WTC11 (cell line): ENCODE measurements at regions not wholly inside any gene's neighbourhood (a gene's known extent, or its start where the extent isn't known, plus 50 kb on each side); places are given as distances from the start of the nearest gene placed in this dataset.

Experiments
- ATAC-seq: fragments of 200-7000 bp; cut with Tn5 transposase; 2 replicates; pipeline ENCODE4 v1.10.0; 2021; ENCODE audit warnings: mild to moderate bottlenecking, moderate library complexity
- CTCF ChIA-PET: fragments of 300-600 bp; sonication (Branson Sonifier 250); formaldehyde crosslinking; loops from one replicate; lab custom pipeline; 2021; ENCODE audit warnings: antibody characterized with exemption; lab: Charles Lee
- POLR2A ChIA-PET: fragments of 350-600 bp; sonication (Branson Sonifier 250); formaldehyde crosslinking; loops from one replicate; lab custom pipeline; 2021; ENCODE audit warnings: antibody characterized with exemption; lab: Charles Lee
- DNase-seq: peaks from one replicate; pipeline ENCODE4 v3.0.0; 2021; ENCODE audit warnings: low spot score
- H3K27ac Mint-ChIP-seq: 2 replicates; pipeline ENCODE4 v1.8.0; 2021; ENCODE audit warnings: mixed read lengths
- H3K27me3 Mint-ChIP-seq: 2 replicates; pipeline ENCODE4 v1.8.0; 2021; ENCODE audit warnings: low read depth, mild to moderate bottlenecking, moderate library complexity, mixed read lengths
- H3K36me3 Mint-ChIP-seq: 2 replicates; pipeline ENCODE4 v1.8.0; 2021; ENCODE audit warnings: mixed read lengths
- H3K4me1 Mint-ChIP-seq: 2 replicates; pipeline ENCODE4 v1.8.0; 2022; ENCODE audit warnings: mixed read lengths
- H3K4me3 Mint-ChIP-seq: 2 replicates; pipeline ENCODE4 v1.8.0; 2021; ENCODE audit warnings: mild to moderate bottlenecking, moderate library complexity, mixed read lengths
- H3K9me3 Mint-ChIP-seq: 2 replicates; pipeline ENCODE4 v1.8.0; 2021; ENCODE audit warnings: mixed read lengths
- CREM ChIP-seq: sonication (generic); formaldehyde crosslinking; IDR thresholded peaks from 2 replicates; pipeline ENCODE4 v1.8.1; 2022; ENCODE audit warnings: mild to moderate bottlenecking, missing genetic modification reagents, moderate library complexity
- EMX1 ChIP-seq: fragments of 250-450 bp; sonication (Bioruptor Pico); IDR thresholded peaks from 2 replicates; pipeline ENCODE4 v1.8.0; 2021; ENCODE audit warnings: mild to moderate bottlenecking
- FOXK1 ChIP-seq: sonication (generic); formaldehyde crosslinking; IDR thresholded peaks from 2 replicates; pipeline ENCODE4 v1.8.0; 2022; ENCODE audit warnings: mild to moderate bottlenecking, moderate library complexity, missing genetic modification reagents
- GRHL2 ChIP-seq: fragments of 250-450 bp; sonication (Bioruptor Pico); IDR thresholded peaks from 2 replicates; pipeline ENCODE4 v1.8.0; 2022; ENCODE audit warnings: mild to moderate bottlenecking, moderate library complexity; ENCODE audit not compliant: insufficient replicate concordance, severe bottlenecking
- MYBL2 ChIP-seq: sonication (generic); formaldehyde crosslinking; IDR thresholded peaks from 2 replicates; pipeline ENCODE4 v1.8.1; 2023; ENCODE audit warnings: mild to moderate bottlenecking, moderate library complexity, missing genetic modification reagents
- NFYB ChIP-seq: sonication (generic); formaldehyde crosslinking; conservative IDR thresholded peaks from 2 replicates; pipeline ENCODE4 v1.8.0; 2022; ENCODE audit warnings: low read depth, missing genetic modification reagents
- RORB ChIP-seq: fragments of 250-450 bp; sonication (Bioruptor Pico); IDR thresholded peaks from 2 replicates; pipeline ENCODE4 v1.9.0; 2021; ENCODE audit warnings: mild to moderate bottlenecking
- SP1 ChIP-seq: sonication (generic); formaldehyde crosslinking; conservative IDR thresholded peaks from 2 replicates; pipeline ENCODE4 v1.8.1; 2022; ENCODE audit warnings: missing genetic modification reagents
- TEAD4 ChIP-seq: sonication (generic); formaldehyde crosslinking; IDR thresholded peaks from 2 replicates; pipeline ENCODE4 v1.8.0; 2022; ENCODE audit warnings: mild to moderate bottlenecking, missing genetic modification reagents
- TP53 ChIP-seq: sonication (generic); formaldehyde crosslinking; IDR thresholded peaks from 2 replicates; pipeline ENCODE4 v1.8.1; 2023; ENCODE audit warnings: mild to moderate bottlenecking, missing genetic modification reagents
- TF ChIP-seq, protein P1 (sequence below): sonication (generic); formaldehyde crosslinking; IDR thresholded peaks from 2 replicates; pipeline ENCODE4 v1.8.1; 2023; ENCODE audit warnings: mild to moderate bottlenecking, missing genetic modification reagents
- TF ChIP-seq, protein P2 (sequence below): sonication (generic); formaldehyde crosslinking; IDR thresholded peaks from 2 replicates; pipeline ENCODE4 v1.8.1; 2022; ENCODE audit warnings: mild to moderate bottlenecking, missing genetic modification reagents, moderate library complexity, borderline replicate concordance
- TF ChIP-seq, protein P3 (sequence below): sonication (generic); formaldehyde crosslinking; IDR thresholded peaks from 2 replicates; pipeline ENCODE4 v1.8.1; 2022; ENCODE audit warnings: low read depth, missing genetic modification reagents, borderline replicate concordance
- TF ChIP-seq, protein P4 (sequence below): sonication (generic); formaldehyde crosslinking; IDR thresholded peaks from 2 replicates; pipeline ENCODE4 v1.8.1; 2022; ENCODE audit warnings: missing genetic modification reagents, borderline replicate concordance
- TF ChIP-seq, protein P5 (sequence below): sonication (generic); formaldehyde crosslinking; IDR thresholded peaks from 2 replicates; pipeline ENCODE4 v1.8.0; 2022; ENCODE audit warnings: mild to moderate bottlenecking, missing genetic modification reagents
- TF ChIP-seq, protein P6 (sequence below): sonication (generic); formaldehyde crosslinking; IDR thresholded peaks from 2 replicates; pipeline ENCODE4 v1.8.1; 2023; ENCODE audit warnings: mild to moderate bottlenecking, missing genetic modification reagents
- TF ChIP-seq, protein P7 (sequence below): fragments of 250-450 bp; sonication (Bioruptor Pico); IDR thresholded peaks from 2 replicates; pipeline ENCODE4 v1.9.0; 2021; ENCODE audit warnings: mild to moderate bottlenecking
- TF ChIP-seq, protein P8 (sequence below): sonication (generic); formaldehyde crosslinking; IDR thresholded peaks from 2 replicates; pipeline ENCODE4 v1.8.1; 2023; ENCODE audit warnings: mild to moderate bottlenecking, moderate library complexity, missing genetic modification reagents
- TF ChIP-seq, protein P9 (sequence below): fragments of 250-450 bp; sonication (Bioruptor Pico); IDR thresholded peaks from 2 replicates; pipeline ENCODE4 v1.9.0; 2021; ENCODE audit warnings: moderate library complexity, mild to moderate bottlenecking, inconsistent platforms, borderline replicate concordance
- TF ChIP-seq, protein P10 (sequence below): fragments of 250-450 bp; sonication (Bioruptor Pico); conservative IDR thresholded peaks from 2 replicates; pipeline ENCODE4 v1.9.0; 2021; ENCODE audit warnings: mild to moderate bottlenecking

DNA sequence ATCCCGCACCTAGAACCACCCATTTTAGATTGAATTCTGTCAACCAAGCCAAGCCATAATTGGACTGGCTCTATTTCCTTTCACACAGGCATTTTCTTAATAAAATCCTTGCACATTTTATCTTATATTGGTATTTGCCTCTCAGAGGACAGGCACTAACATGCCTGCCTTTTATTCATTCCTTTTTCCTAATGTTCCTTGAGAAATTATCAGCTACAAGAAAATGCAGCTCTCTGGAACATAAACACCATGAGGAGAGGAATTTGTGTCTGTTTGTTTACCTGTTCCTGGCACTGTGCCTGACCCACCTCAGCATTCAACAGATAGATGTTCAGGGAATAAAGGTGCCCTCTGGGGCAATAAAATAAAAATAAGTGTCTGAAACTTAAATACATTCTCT lies 116.2 kb downstream of the PDHA2 start (continued):
- TF ChIP-seq, protein P1, sequence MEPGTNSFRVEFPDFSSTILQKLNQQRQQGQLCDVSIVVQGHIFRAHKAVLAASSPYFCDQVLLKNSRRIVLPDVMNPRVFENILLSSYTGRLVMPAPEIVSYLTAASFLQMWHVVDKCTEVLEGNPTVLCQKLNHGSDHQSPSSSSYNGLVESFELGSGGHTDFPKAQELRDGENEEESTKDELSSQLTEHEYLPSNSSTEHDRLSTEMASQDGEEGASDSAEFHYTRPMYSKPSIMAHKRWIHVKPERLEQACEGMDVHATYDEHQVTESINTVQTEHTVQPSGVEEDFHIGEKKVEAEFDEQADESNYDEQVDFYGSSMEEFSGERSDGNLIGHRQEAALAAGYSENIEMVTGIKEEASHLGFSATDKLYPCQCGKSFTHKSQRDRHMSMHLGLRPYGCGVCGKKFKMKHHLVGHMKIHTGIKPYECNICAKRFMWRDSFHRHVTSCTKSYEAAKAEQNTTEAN: no peak
- TF ChIP-seq TEAD4 (CRISPR knock-in tag) (no peak), TP53 (CRISPR knock-in tag) (no peak), CREM (CRISPR knock-in tag) (no peak), EMX1 (CRISPR knock-in tag) (no peak), RORB (no peak)
- TF ChIP-seq, protein P2, sequence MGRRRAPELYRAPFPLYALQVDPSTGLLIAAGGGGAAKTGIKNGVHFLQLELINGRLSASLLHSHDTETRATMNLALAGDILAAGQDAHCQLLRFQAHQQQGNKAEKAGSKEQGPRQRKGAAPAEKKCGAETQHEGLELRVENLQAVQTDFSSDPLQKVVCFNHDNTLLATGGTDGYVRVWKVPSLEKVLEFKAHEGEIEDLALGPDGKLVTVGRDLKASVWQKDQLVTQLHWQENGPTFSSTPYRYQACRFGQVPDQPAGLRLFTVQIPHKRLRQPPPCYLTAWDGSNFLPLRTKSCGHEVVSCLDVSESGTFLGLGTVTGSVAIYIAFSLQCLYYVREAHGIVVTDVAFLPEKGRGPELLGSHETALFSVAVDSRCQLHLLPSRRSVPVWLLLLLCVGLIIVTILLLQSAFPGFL (CRISPR knock-in tag): no peak
- TF ChIP-seq, protein P3, sequence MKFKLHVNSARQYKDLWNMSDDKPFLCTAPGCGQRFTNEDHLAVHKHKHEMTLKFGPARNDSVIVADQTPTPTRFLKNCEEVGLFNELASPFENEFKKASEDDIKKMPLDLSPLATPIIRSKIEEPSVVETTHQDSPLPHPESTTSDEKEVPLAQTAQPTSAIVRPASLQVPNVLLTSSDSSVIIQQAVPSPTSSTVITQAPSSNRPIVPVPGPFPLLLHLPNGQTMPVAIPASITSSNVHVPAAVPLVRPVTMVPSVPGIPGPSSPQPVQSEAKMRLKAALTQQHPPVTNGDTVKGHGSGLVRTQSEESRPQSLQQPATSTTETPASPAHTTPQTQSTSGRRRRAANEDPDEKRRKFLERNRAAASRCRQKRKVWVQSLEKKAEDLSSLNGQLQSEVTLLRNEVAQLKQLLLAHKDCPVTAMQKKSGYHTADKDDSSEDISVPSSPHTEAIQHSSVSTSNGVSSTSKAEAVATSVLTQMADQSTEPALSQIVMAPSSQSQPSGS (CRISPR knock-in tag): no peak
- TF ChIP-seq, protein P4, sequence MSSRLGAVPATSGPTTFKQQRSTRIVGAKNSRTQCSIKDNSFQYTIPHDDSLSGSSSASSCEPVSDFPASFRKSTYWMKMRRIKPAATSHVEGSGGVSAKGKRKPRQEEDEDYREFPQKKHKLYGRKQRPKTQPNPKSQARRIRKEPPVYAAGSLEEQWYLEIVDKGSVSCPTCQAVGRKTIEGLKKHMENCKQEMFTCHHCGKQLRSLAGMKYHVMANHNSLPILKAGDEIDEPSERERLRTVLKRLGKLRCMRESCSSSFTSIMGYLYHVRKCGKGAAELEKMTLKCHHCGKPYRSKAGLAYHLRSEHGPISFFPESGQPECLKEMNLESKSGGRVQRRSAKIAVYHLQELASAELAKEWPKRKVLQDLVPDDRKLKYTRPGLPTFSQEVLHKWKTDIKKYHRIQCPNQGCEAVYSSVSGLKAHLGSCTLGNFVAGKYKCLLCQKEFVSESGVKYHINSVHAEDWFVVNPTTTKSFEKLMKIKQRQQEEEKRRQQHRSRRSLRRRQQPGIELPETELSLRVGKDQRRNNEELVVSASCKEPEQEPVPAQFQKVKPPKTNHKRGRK (CRISPR knock-in tag): no peak
- TF ChIP-seq, protein P5, sequence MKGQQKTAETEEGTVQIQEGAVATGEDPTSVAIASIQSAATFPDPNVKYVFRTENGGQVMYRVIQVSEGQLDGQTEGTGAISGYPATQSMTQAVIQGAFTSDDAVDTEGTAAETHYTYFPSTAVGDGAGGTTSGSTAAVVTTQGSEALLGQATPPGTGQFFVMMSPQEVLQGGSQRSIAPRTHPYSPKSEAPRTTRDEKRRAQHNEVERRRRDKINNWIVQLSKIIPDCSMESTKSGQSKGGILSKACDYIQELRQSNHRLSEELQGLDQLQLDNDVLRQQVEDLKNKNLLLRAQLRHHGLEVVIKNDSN (CRISPR knock-in tag): no peak

DNA sequence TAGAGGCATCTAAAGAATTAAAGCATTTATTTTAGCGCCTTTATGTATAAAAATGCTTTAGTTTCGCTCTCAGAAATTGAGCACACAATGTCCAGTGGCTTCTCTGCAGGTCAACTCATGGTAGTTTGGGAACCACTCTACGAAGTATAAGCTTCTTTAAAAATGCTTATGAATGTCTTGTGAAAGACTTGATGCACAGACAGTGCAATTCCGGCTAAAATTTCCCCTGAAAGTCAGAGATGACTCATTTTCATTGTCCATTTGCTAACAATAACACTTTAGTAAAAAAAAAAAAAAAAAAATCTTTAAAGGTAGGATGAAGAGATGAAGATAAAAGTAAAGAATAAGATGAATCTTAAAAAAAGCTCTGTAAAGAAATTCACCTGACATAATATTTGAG lies 117.2 kb downstream of the PDHA2 start:
- H3K4me1 Mint-ChIP-seq: peaks cover 13% of the 10 kb centered on the region
- POLR2A ChIA-PET: no interaction called here
- no peak overlapping the region for H3K27ac Mint-ChIP-seq
- ATAC-seq (no peak), DNase-seq (no peak)
- no peaks in the 10 kb centered on the region for H3K27me3 Mint-ChIP-seq
- peaks cover 20% of the 10 kb centered on the region for H3K9me3 Mint-ChIP-seq
- no peak overlapping the region for H3K4me3 Mint-ChIP-seq
- CTCF ChIA-PET: no interaction called here
- peaks cover 5% of the 10 kb centered on the region for H3K36me3 Mint-ChIP-seq
- no peak for TF ChIP-seq NFYB (CRISPR knock-in tag)
- no peak for TF ChIP-seq FOXK1 (CRISPR knock-in tag)
- TF ChIP-seq MYBL2 (CRISPR knock-in tag): no peak
- TF ChIP-seq, protein P6, sequence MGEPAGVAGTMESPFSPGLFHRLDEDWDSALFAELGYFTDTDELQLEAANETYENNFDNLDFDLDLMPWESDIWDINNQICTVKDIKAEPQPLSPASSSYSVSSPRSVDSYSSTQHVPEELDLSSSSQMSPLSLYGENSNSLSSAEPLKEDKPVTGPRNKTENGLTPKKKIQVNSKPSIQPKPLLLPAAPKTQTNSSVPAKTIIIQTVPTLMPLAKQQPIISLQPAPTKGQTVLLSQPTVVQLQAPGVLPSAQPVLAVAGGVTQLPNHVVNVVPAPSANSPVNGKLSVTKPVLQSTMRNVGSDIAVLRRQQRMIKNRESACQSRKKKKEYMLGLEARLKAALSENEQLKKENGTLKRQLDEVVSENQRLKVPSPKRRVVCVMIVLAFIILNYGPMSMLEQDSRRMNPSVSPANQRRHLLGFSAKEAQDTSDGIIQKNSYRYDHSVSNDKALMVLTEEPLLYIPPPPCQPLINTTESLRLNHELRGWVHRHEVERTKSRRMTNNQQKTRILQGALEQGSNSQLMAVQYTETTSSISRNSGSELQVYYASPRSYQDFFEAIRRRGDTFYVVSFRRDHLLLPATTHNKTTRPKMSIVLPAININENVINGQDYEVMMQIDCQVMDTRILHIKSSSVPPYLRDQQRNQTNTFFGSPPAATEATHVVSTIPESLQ: no peak
- no peak for TF ChIP-seq GRHL2
- TF ChIP-seq, protein P7, sequence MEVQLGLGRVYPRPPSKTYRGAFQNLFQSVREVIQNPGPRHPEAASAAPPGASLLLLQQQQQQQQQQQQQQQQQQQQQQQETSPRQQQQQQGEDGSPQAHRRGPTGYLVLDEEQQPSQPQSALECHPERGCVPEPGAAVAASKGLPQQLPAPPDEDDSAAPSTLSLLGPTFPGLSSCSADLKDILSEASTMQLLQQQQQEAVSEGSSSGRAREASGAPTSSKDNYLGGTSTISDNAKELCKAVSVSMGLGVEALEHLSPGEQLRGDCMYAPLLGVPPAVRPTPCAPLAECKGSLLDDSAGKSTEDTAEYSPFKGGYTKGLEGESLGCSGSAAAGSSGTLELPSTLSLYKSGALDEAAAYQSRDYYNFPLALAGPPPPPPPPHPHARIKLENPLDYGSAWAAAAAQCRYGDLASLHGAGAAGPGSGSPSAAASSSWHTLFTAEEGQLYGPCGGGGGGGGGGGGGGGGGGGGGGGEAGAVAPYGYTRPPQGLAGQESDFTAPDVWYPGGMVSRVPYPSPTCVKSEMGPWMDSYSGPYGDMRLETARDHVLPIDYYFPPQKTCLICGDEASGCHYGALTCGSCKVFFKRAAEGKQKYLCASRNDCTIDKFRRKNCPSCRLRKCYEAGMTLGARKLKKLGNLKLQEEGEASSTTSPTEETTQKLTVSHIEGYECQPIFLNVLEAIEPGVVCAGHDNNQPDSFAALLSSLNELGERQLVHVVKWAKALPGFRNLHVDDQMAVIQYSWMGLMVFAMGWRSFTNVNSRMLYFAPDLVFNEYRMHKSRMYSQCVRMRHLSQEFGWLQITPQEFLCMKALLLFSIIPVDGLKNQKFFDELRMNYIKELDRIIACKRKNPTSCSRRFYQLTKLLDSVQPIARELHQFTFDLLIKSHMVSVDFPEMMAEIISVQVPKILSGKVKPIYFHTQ (CRISPR knock-in tag): no peak
- no peak for TF ChIP-seq SP1 (CRISPR knock-in tag)
- TF ChIP-seq, protein P8, sequence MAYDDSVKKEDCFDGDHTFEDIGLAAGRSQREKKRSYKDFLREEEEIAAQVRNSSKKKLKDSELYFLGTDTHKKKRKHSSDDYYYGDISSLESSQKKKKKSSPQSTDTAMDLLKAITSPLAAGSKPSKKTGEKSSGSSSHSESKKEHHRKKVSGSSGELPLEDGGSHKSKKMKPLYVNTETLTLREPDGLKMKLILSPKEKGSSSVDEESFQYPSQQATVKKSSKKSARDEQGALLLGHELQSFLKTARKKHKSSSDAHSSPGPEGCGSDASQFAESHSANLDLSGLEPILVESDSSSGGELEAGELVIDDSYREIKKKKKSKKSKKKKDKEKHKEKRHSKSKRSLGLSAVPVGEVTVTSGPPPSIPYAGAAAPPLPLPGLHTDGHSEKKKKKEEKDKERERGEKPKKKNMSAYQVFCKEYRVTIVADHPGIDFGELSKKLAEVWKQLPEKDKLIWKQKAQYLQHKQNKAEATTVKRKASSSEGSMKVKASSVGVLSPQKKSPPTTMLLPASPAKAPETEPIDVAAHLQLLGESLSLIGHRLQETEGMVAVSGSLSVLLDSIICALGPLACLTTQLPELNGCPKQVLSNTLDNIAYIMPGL (CRISPR knock-in tag): no peak
- TF ChIP-seq, protein P9, sequence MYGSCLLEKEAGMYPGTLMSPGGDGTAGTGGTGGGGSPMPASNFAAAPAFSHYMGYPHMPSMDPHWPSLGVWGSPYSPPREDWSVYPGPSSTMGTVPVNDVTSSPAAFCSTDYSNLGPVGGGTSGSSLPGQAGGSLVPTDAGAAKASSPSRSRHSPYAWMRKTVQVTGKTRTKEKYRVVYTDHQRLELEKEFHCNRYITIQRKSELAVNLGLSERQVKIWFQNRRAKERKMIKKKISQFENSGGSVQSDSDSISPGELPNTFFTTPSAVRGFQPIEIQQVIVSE: no peak
- TF ChIP-seq, protein P10, sequence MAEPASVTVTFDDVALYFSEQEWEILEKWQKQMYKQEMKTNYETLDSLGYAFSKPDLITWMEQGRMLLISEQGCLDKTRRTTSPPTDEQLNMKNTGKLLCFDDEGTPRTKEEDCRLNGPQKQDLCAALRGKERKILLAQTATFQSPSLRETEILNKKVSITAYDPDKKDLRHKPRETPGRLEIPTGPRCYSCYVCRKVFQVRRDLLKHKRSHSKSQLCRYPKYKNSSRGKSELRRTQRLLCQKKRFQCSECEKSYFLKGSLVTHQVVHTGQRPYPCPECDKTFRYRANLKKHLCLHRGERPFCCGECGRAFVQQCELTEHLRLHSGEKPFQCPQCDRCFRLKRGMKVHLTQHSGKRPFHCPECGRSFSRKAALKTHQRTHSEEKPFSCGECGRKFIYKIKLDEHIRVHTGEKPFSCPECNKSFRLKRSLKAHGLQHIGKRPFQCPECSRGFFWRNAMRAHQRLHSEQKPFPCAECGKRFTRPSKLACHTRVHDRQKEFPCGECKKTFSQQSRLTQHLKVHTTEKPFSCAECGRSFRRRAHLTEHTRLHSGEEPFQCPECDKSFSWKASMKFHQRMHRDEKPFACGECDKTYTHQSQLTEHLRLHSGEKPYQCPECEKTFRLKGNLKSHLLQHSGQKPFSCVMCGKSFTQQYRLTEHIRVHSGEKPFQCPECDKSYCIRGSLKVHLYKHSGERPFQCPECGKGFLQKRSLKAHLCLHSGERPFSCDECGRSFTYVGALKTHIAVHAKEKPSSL (CRISPR knock-in tag): no peak
- no peak for TF ChIP-seq TEAD4 (CRISPR knock-in tag)
